CD4-positive, alpha-beta T cell treated with Interleukin-4 for 4 hours (primary cell): ENCODE measurements at regions not wholly inside any gene's neighbourhood (a gene's known extent, or its start where the extent isn't known, plus 50 kb on each side); places are given as distances from the start of the nearest gene placed in this dataset.

Experiments
- DNase-seq: peaks from one replicate; pipeline ENCODE4 v3.0.0-alpha.2; 2020

DNA sequence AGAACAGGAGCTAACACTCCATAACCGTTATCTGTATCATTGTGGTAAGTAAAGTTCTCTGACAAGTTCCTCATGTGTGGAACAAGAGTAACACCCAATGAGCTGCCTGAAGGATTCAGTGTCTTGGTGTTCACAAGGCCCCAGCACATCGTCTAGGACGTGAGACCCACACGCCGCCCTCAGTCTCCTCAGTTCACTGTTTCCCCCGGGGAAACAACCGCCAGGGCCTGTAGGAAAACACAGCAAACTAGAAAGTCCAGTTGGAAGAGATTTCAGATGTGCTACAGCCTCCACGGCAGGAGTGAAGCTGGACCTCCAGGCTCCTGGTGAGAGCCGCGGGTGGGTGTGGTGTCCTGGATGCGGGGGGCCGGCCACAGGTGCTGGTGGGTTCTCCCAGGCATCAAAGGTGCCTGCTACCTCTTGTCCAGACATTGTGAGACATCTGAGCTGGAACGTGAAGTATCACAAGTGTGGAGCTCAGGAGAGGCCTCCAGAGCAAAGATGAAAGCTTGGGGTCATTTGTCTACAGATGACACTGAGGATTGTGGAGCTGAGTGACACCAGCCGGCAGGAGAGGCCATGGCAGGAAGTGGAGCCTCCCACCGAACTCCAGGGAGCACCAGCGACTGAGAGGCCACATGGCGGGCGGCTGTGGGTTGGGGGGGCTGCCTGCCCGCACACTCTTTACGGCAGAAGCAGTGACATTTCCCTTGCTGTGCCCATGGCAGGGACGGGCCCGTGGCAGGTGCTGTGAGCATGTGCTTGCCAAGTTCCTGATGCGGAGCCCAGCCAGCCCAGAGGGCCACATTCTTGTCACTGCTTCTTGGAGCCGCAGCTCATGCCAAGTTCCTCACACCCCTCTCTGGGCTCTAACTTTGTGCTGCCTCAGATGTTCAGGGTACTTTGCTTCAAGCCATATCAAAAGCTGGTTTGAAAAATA is 131.2 kb downstream of the TMEM18 start:
- DNase-seq: no peak

DNA sequence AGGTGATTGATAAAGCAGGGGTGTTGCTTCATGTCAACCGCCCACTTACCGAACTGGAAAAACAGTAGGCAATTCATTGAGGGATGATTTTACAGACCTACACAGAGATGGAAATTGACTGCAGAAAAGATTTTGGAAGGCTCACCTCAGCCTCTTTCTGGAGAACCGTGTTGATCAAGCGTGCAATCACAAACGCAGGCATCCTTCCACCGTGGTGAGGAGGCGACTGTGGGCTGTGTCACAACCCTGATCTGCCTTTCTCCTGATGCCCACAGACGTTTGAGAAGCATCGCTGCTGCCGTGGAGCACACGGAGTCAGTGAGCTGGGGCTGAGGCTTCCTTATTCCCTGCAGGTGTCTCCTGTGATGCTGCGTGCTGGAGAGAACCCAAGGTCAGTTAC is 132.0 kb downstream of the TMEM18 start:
- no peak for DNase-seq

DNA sequence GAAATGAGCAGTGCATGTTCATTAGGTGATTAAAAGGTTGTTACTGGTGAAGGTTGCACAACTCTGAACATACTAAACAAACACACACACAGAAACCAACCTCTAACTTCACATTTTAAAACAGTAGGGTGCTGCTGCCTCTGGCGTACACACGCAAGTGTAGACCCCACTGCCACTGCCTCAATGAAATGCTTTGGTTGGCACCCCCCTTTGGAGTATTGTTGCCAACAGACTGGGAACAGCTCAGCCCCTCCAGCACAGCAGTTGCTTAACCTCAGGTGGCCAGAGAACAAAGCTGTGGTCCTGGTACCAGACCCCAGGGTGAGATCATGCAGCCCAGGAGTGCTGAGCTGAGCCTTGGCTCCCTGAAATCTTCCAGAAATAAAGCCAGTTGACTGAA is 138.6 kb downstream of the TMEM18 start:
- no peak for DNase-seq

DNA sequence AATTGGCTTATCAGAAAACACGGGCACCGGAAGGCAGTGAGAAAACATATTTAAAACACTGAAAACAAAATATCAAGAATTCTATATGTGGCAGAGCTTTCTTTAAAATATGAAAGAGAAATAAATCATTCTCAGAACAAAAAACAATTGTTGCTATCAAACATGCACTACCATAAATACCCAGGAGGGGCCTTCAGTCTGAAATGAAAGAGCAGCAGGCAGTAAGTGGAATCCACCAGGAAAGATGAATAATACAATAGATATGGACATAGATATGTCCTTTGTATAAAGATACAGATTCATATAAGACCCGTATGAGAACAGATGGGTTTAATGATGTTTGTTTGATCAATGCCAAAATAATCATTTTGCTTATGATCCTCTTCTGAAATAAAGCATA is 142.0 kb downstream of the TMEM18 start:
- no peak for DNase-seq

DNA sequence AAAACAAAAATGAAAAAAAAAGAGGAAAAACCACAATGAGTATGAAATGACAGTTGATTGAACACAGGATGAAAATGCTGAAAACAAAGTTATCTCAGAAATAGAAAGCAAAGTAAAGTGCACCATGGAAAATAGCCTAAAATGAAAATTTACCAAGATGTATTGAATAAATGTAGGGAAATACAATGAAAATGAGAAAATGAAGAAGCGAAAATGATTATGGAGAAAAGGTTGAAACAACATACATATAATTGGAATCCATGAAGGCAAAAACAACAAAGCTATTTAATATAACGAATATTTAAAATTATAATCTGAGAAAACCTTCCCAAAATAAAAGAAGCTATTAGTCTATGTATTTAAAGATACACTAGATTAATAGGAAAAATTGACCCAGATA is 147.4 kb downstream of the TMEM18 start:
- DNase-seq: no peak

DNA sequence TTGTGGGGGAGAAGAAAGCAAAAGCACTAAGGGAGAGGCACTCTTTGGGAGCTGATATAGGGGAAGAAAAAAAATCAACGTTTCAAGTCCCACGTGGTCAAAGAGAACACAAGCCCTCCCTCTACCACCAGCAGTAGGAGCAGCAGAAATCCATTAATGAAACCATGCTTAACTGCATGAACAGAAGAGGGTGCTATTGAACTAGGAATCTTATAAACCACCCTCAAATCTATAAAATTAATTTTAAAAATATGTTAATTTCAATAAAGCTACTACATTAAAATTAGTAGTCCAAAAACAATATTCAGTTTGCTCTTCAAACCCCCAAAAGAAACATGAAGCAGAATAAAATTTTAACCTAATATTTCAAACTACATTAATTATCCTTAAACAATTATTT is 147.8 kb downstream of the TMEM18 start:
- no peak for DNase-seq

DNA sequence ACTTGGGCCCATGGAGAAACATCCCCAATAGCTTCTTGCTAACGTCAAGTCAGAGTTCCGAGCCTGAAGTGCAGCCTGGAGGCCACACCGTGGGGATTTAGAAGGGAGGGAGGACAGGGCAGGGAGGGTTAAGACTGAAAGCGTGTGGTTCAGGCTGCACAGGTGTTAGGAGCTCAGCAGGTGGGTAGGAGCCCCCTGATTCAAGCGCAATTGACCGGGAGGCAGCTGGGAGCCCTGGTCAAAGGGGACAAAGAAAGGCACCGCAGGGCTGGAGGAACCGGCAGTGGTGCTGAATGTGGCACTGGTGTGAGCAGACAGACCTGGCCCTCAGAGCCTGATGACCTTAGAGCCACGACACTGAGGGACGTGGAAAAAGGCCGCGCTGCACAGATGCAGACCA is 149.6 kb downstream of the TMEM18 start:
- no peak for DNase-seq

DNA sequence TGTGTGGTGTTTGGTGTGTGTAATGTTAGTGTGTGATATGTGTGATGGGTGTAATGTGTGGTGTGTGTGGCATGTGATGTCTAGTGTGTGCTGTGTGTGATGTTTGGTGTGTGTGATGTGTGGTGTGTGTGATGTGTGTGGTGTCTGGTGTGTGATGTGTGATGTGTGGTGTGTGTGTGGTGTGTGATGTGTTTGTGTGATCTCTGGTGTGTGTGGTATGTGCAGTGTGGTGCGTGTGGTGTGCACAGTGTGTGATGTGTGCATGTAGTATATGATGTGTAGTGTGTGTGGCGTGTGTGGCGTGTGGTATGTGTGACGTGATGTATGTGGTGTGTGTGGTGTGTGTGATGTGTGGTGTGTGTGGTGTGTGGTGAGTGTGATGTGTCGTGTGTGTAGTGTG is 150.3 kb downstream of the TMEM18 start:
- no peak for DNase-seq

DNA sequence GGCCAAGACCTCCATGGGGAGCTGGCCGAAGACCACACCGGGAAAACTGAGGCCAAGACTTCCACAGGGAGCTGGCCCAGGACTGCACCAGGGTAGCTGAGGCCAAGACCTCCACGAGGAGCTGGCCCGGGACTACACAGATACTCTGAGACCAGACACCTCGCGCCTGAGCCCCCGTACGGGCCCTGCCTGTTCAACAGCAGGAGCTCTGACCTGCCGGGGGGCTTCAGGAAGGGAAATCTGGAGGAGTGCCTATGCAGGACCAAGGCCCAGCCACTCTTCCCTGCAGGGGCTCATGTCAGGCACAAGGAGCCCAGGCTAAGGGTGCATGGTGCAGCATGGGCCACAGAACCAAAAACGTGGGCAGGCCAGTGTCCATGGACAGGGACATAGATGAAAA is 151.6 kb downstream of the TMEM18 start:
- no peak for DNase-seq

DNA sequence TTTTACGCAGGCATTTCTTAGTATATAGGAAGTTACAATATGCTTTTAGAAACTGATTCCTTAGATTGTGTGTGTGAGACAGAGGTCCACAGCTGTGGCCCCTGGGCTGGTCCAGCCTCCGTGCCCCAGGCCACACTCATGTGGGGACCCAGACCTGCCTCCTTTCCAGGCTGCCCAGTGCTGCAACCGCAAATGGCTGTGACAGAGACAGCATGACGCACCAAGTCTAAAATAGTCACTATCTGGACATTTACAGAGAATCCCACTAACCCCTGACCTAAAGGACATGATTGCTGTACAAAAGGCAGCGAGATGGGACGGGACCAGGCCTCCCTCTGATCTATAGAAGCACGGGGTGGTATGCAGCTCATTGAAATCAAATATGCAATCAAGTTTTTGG is 152.2 kb downstream of the TMEM18 start:
- DNase-seq: no peak

DNA sequence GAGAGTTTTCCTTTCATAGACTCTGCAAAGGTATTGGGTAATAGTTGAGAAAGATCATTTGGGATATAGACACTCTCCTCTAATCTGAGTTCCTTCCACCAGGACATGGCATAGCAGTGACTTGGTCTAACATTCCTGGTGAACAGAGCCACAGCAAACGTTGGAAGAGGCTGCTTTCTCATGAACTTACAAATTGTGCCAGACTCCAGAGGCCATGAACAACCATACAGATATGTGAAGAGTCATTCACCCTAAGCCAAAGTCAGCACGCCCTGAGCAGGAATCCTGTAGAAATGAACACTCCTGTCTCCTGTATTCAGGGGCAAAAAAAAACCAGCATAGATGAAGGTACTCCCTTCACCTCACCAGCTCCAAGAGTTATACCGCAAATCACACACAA is 152.8 kb downstream of the TMEM18 start:
- DNase-seq: no peak

DNA sequence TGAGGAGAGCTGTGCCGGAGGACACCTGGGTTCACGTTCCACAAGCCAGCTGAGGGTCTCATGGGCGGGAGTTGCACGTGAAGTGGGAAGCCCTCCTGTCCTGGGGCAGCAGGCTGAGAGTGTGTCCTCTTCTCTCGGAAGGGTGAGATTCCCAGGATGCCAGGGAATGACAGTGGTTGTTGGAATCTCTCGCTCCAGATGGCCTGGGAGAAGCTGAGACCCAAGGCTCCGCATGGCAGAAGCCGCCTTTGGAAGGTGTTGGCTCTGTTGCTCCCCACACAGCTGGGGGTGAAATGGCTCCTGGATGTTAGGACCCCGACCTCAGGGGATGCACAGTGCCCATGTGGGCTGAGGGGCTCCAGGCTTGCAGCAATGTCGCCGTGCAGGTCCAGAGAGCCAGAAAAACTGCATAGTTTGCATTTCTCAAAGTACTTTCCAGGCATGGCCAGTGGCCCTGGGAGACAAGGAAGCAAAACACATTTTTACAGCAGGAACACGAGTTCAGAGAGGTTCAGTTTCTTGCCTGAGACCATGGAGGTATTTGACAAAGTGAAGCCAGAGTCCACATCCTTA is 153.4 kb downstream of the TMEM18 start:
- no peak for DNase-seq

DNA sequence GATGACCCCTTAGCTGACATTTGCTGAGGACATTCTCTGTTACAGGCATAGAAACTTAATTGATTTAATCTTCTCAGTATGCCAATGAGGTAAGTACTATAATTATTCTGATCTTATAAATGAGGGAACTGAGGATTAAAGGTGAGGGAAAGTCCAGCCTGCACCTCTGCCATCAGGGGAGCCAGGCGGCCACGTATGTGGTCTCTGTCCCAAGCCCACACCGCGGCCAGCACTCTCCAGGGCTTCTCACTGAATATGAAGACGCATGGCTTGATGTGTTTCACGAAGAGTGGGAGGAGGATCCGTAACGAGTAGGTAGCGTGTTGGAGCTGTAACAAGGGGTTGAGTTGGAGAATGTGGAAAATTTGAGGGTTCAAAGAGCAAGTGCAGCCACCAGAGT is 154.4 kb downstream of the TMEM18 start:
- DNase-seq: no peak

DNA sequence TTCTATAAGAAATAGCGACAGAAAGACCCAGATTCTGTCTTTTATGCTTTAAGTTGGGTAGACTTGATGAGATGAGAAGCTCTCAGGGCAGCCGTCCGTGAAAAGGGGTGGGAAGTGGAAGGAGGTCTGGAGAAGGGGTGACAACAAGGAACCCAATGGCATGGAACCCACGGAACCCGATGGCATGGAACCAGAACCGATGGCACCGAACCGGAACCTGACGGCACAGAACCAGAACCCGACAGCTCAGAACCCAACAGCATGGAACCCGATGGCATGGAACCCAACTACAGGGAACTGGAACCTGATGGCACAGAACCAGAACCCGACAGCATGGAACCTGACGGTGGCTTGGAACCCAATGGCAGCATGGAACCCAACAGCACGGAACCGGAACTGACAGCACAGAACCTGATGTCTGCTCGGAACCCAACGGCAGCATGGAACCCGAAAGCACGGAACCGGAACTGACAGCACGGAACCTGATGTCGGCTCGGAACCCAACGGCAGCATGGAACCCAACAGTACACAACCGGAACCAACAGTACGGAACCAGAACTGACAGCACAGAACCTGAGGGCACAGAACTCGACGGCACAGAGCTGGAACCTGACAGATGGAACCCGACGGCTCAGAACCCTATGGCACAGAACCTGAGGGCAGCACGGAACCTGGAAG is 155.2 kb downstream of the TMEM18 start:
- no peak for DNase-seq

DNA sequence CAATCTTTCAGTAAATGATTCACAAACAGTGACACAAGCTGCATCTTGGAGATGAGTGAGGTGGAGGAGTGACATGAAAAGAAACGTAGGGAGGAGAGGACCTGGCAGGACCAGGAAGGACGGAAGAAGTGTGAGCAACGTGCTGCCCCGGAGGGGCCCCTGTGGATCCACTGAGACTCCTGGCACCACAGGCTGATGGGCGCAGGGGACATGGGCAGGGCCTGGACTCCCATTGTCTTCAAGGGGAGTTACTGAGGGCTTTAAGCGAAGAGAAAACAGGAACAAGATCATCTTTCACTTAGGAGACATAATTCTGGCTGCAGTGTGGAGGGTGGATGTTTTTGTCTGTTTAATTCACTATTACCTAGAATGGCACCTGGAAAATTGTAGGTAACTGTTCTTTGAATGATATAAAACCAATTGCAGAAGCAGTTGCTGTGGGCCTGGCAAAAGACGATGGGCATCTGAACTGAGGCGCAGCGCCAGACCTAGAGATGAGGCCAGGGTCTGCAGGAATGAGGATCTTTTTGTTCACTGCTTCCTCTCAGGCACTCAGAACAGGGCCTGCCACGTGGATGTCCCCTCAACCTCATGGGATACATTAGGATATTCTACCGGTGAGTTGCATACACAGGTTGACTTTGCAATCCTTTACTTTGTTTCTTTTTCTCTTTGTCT is 156.4 kb downstream of the TMEM18 start:
- no peak for DNase-seq

DNA sequence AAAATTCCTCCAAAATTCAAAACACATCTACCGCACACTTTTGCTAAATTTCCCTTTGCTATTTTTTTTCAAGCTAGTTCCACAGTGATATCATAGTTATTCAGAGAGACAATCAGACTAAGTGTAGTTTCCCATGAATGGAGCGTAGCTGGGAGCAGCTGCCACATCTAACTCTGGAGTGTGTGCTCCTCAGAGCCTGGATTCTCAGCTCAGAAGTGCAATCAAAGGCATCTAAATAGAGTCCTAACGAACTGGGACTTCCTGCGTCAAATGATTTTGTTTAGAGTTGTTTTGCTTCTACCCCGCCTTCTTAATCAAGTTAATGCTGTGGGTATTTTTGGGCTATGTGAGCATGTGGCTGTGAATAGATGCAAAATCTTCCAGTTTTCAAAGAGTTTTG is 160.3 kb downstream of the TMEM18 start:
- no peak for DNase-seq

DNA sequence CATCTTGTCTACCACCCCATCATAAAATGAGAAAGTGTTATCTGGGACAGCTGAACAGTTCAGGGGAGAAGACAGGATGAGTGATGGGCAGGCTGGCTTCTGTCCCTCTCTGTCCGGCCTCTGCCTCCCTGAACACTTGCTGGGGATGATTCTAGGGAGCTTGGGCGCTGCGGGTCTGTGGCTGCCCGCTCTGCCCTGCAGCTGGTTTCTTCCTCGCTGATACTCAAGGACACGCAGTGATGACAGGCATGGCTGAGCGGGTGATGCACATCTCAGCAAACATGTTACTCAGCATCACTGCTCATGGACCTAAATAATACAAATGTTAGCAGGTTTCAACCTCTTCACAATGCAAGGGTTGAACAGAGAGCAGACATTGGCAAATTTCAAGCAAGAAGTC is 161.1 kb downstream of the TMEM18 start:
- no peak for DNase-seq

DNA sequence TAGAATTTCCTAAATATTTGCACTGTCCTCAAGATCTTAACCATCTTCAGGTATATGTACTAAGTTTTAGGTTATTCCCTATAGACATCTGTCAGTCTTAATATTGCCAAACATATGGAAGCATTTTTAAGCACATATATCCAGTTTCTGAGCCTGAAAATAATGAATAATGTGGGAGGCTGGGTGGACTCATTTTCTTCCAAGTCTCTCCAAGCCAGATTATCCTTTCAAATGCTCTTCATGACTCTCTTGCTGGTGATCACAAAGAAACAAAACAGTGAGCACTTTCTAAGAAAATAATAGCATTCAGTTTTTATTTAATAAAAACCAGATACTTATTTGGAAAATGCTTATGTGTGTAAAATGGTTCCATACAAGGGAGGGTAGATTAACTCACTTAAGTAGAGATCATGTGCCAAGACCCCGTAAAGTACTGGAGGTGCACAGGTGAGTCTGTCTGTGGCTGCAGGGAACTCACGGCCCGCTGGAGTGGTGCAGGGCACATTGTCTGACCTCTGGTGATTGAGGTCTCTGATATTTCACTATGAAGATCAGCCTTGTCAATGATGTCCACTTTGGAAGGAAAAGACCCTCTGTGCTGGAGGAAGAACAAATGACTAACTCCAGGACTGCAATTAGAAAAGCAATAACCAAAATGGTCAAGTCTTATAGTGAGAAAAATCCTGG is 161.6 kb downstream of the TMEM18 start:
- no peak for DNase-seq

DNA sequence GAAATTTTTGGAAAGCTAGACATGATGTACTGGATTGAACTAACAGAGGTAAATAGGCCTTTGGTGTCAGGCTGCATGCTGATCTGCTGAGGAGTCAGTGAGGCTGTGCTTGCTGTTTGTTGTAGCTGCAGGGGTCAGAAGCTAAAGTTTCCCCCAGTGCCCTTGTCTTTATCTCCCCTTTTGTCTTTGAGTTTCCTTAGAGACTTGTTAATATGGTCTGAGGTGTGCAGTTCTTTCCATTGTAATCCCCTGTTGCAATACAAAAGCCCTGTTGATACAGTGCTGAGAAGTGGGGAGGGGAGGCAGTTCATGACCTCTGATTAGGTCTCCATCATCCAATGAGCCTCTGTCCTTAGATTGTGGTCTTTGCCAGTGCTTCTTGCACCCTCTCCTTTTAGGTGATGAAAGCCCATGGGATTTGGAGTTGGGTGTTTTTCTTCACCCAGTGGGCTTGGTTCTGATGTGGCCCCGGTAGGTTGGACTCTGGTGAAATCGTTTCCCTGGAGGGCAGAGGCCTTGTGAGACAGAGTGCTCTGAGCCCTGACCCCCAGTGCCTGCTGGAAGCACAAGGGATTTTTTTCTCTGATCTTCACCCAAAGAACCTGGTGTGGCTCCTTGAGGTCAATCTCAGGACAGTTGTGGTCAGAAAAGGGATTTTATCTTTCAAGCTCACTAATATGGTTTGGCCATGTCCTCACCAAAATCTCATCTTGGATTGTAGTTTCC is 163.1 kb downstream of the TMEM18 start:
- DNase-seq: no peak

DNA sequence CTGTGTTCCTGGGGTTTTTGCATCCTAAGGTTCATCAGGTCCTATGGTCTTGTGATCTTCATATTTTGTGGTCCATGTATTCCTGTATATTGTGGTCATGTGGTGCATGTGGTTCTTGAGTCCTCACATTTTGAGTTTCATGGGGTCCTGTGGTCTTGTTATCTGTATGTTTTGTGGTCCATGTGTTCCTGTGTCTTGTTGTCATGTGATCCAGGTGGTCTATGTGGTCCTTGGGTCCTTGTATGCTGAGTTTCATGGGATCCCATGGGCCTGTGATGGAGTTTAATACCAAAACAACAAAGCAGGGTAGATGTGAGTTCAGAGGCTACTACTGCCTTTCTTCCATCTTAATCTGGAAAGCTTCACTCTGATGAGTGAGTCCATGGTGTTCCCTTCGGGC is 166.4 kb downstream of the TMEM18 start:
- no peak for DNase-seq

DNA sequence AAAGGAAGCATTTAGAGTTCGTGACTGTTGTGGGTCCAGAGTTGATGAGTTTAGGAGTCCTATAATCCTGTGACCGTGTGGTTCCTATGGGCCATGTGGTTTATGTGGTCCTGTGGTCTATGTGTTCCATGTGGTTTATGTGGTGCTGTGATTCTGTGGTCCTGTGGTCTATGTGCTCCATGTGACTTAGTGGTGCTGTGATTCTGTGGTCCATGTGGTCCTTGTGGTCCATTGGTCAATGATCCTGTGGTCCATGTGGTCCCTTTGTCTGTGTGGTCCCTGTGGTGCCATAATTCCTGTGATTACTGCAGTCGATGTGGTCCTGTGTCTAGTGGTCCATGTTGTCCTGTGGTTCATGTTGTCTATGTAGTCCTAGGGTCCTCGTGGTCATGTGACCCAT is 167.3 kb downstream of the TMEM18 start:
- no peak for DNase-seq

DNA sequence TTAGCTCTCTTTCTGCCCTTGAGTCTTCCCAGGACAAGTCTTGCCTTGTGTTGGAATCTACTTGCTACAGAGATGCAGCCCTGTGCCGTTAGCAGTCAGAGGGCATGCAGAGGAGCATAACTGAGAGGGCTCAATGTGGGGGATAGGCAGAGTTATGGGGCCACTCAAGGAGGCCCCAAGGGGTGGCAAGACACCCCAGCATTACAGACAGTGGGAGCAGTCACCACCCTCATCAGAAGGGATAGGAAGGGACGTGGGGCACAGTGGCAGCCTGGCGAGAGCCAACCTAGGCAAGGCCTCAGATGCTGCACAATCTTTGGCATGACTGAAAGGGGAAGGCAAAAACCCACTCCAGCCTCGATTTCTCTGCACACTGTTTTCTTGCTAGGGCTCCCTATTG is 169.1 kb downstream of the TMEM18 start:
- DNase-seq: no peak
